HEK293 (cell line): ENCODE measurements at regions not wholly inside any gene's neighbourhood (a gene's known extent, or its start where the extent isn't known, plus 50 kb on each side); places are given as distances from the start of the nearest gene placed in this dataset.

ENCODE experiments used
- CTCF ChIA-PET: fragments of 350-600 bp; formaldehyde crosslinking; extraction: SDS; loops from one replicate; lab custom pipeline; 2021; ENCODE audit warnings: antibody characterized with exemption; lab: Yijun Ruan, JAX
- POLR2A ChIA-PET: fragments of 300-600 bp; formaldehyde crosslinking; extraction: SDS; loops from one replicate; lab custom pipeline; 2020; ENCODE audit warnings: antibody characterized with exemption, inconsistent platforms; lab: Yijun Ruan, JAX
- H3K27ac ChIP-seq: fragments of 200-500 bp; sonication (Bioruptor generic); 2 replicates; pipeline ENCODE4 v1.5.1; 2014; ENCODE audit warnings: low read depth, low read length, control low read depth, inconsistent platforms; ENCODE audit errors: extremely low read depth
- H3K36me3 ChIP-seq, 2 experiments: fragments of 200-500 bp in 1 of 2; sonication (Bioruptor generic) in 1 of 2; 1 replicate in 1 of 2; 2 replicates in 1 of 2; pipeline ENCODE4 v1.5.1; 2014 to 2017; ENCODE audit warnings: inconsistent platforms in 2 of 2, low read length in 2 of 2; ENCODE audit not compliant: control insufficient read depth in 2 of 2, insufficient read depth in 1 of 2
- H3K4me1 ChIP-seq: fragments of 200-500 bp; sonication (Bioruptor generic); 2 replicates; pipeline ENCODE4 v1.5.1; 2014; ENCODE audit warnings: mild to moderate bottlenecking, low read length, inconsistent platforms; ENCODE audit not compliant: control insufficient read depth, insufficient read depth
- H3K4me3 ChIP-seq: 2 replicates; pipeline ENCODE4 v1.5.1; 2011; ENCODE audit warnings: low read depth, mild to moderate bottlenecking, control low read depth, low read length, moderate library complexity
- H3K9me3 ChIP-seq: fragments of 200-500 bp; sonication (Bioruptor generic); 2 replicates; pipeline ENCODE4 v1.5.1; 2014; ENCODE audit warnings: low read depth, low read length, inconsistent platforms; ENCODE audit not compliant: control insufficient read depth, insufficient read depth
- GFI1B ChIP-seq: fragments of 450-650 bp; formaldehyde crosslinking; IDR thresholded peaks from 2 replicates; pipeline ENCODE4 v1.5.1; 2016; ENCODE audit warnings: missing biosample characterization, missing genetic modification characterization
- HOXA7 ChIP-seq: sonication (generic); formaldehyde crosslinking; IDR thresholded peaks from 2 replicates; pipeline ENCODE4 v1.8.1; 2022; ENCODE audit warnings: missing genetic modification reagents, borderline replicate concordance
- MZF1 ChIP-seq: fragments of 450-650 bp; formaldehyde crosslinking; IDR thresholded peaks from 2 replicates; pipeline ENCODE4 v1.5.1; 2017; ENCODE audit warnings: missing biosample characterization, missing genetic modification characterization, borderline replicate concordance
- PRDM1 ChIP-seq: fragments of 450-650 bp; formaldehyde crosslinking; IDR thresholded peaks from 2 replicates; pipeline ENCODE4; 2016; ENCODE audit warnings: missing biosample characterization, missing genetic modification characterization
- ZBTB1 ChIP-seq: fragments of 450-650 bp; formaldehyde crosslinking; IDR thresholded peaks from 2 replicates; pipeline ENCODE4 v1.5.1; 2016; ENCODE audit warnings: missing biosample characterization, missing genetic modification characterization
- ZFHX2 ChIP-seq: fragments of 450-650 bp; formaldehyde crosslinking; conservative IDR thresholded peaks from 2 replicates; pipeline ENCODE4 v1.5.1; 2016; ENCODE audit warnings: missing biosample characterization, missing genetic modification characterization
- ZNF16 ChIP-seq: fragments of 450-650 bp; formaldehyde crosslinking; IDR thresholded peaks from 2 replicates; pipeline ENCODE4 v1.5.1; 2016; ENCODE audit warnings: low read depth, missing biosample characterization, missing genetic modification characterization
- ZNF175 ChIP-seq: fragments of 450-650 bp; formaldehyde crosslinking; IDR thresholded peaks from 2 replicates; pipeline ENCODE4 v1.5.1; 2016; ENCODE audit warnings: missing biosample characterization, missing genetic modification characterization
- ZNF266 ChIP-seq: fragments of 450-650 bp; formaldehyde crosslinking; IDR thresholded peaks from 2 replicates; pipeline ENCODE4 v1.5.1; 2016; ENCODE audit warnings: missing biosample characterization, missing genetic modification characterization, low read depth
- ZNF350 ChIP-seq: fragments of 450-650 bp; formaldehyde crosslinking; IDR thresholded peaks from 2 replicates; pipeline ENCODE4 v1.5.0; 2017; ENCODE audit warnings: missing biosample characterization, mild to moderate bottlenecking, missing genetic modification characterization
- ZNF501 ChIP-seq: fragments of 450-650 bp; formaldehyde crosslinking; IDR thresholded peaks from 2 replicates; pipeline ENCODE4 v1.5.1; 2016; ENCODE audit warnings: missing biosample characterization, missing genetic modification characterization
- ZNF654 ChIP-seq: fragments of 450-650 bp; formaldehyde crosslinking; IDR thresholded peaks from 2 replicates; pipeline ENCODE4 v1.5.1; 2016; ENCODE audit warnings: low read depth, missing biosample characterization, missing genetic modification characterization
- ZNF658 ChIP-seq: fragments of 450-650 bp; formaldehyde crosslinking; IDR thresholded peaks from 2 replicates; pipeline ENCODE4; 2016; ENCODE audit warnings: missing biosample characterization, missing genetic modification characterization
- ZNF785 ChIP-seq: fragments of 450-650 bp; formaldehyde crosslinking; IDR thresholded peaks from 2 replicates; pipeline ENCODE4 v1.5.1; 2016; ENCODE audit warnings: missing biosample characterization, missing genetic modification characterization
- TF ChIP-seq, protein P1 (sequence below): fragments of 450-650 bp; formaldehyde crosslinking; IDR thresholded peaks from 2 replicates; pipeline ENCODE4 v1.5.1; 2017; ENCODE audit warnings: missing biosample characterization, missing genetic modification characterization
- TF ChIP-seq, protein P2 (sequence below): fragments of 450-650 bp; formaldehyde crosslinking; IDR thresholded peaks from 2 replicates; pipeline ENCODE4 v1.5.1; 2016; ENCODE audit warnings: missing biosample characterization, missing genetic modification characterization
- TF ChIP-seq, protein P3 (sequence below): fragments of 450-650 bp; formaldehyde crosslinking; IDR thresholded peaks from 2 replicates; pipeline ENCODE4 v1.5.1; 2016; ENCODE audit warnings: missing biosample characterization, missing genetic modification characterization
- TF ChIP-seq, protein P4 (sequence below): fragments of 450-650 bp; formaldehyde crosslinking; IDR thresholded peaks from 2 replicates; pipeline ENCODE4 v1.5.1; 2016; ENCODE audit warnings: missing biosample characterization, missing genetic modification characterization
- TF ChIP-seq, protein P5 (sequence below): fragments of 450-650 bp; formaldehyde crosslinking; IDR thresholded peaks from 2 replicates; pipeline ENCODE4 v1.5.1; 2016; ENCODE audit warnings: missing biosample characterization, missing genetic modification characterization
- TF ChIP-seq, protein P6 (sequence below): fragments of 450-650 bp; formaldehyde crosslinking; optimal IDR thresholded peaks from 2 replicates; pipeline ENCODE3; 2016; ENCODE audit warnings: missing biosample characterization, mild to moderate bottlenecking, missing genetic modification characterization
- TF ChIP-seq, protein P7 (sequence below): IDR thresholded peaks from 2 replicates; pipeline ENCODE4 v1.6.1; 2011; ENCODE audit warnings: mild to moderate bottlenecking, low read depth, low read length, borderline replicate concordance

DNA sequence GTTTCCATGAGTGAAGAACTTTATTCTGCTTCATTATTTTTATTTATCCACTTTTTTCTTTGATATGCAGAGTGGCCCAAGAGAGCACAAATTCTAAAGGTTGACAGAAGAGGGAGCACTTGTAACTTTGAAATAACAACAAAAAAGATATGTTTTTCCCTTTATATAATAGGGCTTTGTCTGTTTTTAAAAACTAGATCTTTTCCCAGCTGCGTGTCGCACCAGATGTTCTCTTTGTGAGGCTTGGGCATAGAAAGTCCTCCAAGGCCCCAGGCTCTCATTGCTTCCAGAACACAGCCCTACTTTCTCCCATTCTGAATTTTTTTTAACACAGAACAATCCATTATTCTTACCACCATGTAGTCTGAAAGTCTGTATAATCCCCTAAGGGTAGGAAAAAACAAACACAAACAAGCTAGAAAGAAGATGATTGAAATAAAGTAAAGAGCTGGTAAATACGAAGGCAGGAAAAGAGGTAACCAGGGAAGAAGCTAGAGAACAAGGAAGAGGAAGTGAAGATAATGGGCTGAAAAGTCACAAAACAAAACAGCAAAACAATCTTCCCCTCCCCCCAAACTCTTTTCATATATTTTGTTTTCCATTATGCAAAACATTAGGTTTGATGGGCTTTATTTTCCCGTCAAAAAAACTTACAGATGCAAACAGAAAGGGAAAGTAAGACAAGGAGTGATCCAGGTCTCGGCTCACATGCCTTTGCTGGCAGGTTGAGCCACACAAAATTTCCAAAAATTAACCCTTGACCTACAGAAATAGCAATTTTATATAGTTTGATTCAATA is 160.4 kb downstream of the ABCA8 start:
- ChIA-PET POLR2A (no interaction called here), CTCF (interaction anchor here (0.6 to 2.3 kb wide), 8 partner anchors 16 to 452 kb away, joined by 3 to 12 read pairs (median 3); no protein-coding TSS in a partner anchor)
- Histone ChIP-seq H3K4me3 (no peak overlapping the region), H3K27ac (no peak overlapping the region), H3K36me3 (no peaks in the 10 kb centered on the region), H3K4me1 (no peaks in the 10 kb centered on the region), H3K9me3 (no peaks in the 10 kb centered on the region)
- TF ChIP-seq, protein P1, sequence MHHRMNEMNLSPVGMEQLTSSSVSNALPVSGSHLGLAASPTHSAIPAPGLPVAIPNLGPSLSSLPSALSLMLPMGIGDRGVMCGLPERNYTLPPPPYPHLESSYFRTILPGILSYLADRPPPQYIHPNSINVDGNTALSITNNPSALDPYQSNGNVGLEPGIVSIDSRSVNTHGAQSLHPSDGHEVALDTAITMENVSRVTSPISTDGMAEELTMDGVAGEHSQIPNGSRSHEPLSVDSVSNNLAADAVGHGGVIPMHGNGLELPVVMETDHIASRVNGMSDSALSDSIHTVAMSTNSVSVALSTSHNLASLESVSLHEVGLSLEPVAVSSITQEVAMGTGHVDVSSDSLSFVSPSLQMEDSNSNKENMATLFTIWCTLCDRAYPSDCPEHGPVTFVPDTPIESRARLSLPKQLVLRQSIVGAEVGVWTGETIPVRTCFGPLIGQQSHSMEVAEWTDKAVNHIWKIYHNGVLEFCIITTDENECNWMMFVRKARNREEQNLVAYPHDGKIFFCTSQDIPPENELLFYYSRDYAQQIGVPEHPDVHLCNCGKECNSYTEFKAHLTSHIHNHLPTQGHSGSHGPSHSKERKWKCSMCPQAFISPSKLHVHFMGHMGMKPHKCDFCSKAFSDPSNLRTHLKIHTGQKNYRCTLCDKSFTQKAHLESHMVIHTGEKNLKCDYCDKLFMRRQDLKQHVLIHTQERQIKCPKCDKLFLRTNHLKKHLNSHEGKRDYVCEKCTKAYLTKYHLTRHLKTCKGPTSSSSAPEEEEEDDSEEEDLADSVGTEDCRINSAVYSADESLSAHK: no peak
- TF ChIP-seq, protein P2, sequence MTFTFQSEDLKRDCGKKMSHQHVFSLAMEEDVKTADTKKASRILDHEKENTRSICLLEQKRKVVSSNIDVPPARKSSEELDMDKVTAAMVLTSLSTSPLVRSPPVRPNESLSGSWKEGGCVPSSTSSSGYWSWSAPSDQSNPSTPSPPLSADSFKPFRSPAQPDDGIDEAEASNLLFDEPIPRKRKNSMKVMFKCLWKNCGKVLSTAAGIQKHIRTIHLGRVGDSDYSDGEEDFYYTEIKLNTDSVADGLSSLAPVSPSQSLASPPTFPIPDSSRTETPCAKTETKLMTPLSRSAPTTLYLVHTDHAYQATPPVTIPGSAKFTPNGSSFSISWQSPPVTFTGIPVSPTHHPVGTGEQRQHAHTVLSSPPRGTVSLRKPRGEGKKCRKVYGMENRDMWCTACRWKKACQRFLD (tag by site-specific recombination): no peak
- TF ChIP-seq ZNF654 (tag by site-specific recombination): peak; percentile 3; the same call in 1 of the 2 replicates
- TF ChIP-seq ZNF16: no peak
- TF ChIP-seq, protein P3, sequence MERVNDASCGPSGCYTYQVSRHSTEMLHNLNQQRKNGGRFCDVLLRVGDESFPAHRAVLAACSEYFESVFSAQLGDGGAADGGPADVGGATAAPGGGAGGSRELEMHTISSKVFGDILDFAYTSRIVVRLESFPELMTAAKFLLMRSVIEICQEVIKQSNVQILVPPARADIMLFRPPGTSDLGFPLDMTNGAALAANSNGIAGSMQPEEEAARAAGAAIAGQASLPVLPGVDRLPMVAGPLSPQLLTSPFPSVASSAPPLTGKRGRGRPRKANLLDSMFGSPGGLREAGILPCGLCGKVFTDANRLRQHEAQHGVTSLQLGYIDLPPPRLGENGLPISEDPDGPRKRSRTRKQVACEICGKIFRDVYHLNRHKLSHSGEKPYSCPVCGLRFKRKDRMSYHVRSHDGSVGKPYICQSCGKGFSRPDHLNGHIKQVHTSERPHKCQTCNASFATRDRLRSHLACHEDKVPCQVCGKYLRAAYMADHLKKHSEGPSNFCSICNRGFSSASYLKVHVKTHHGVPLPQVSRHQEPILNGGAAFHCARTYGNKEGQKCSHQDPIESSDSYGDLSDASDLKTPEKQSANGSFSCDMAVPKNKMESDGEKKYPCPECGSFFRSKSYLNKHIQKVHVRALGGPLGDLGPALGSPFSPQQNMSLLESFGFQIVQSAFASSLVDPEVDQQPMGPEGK (tag by site-specific recombination): no peak
- no peak for TF ChIP-seq ZBTB1 (tag by site-specific recombination)
- no peak for TF ChIP-seq ZNF501 (tag by site-specific recombination)
- TF ChIP-seq MZF1 (tag by site-specific recombination): no peak
- TF ChIP-seq, protein P4, sequence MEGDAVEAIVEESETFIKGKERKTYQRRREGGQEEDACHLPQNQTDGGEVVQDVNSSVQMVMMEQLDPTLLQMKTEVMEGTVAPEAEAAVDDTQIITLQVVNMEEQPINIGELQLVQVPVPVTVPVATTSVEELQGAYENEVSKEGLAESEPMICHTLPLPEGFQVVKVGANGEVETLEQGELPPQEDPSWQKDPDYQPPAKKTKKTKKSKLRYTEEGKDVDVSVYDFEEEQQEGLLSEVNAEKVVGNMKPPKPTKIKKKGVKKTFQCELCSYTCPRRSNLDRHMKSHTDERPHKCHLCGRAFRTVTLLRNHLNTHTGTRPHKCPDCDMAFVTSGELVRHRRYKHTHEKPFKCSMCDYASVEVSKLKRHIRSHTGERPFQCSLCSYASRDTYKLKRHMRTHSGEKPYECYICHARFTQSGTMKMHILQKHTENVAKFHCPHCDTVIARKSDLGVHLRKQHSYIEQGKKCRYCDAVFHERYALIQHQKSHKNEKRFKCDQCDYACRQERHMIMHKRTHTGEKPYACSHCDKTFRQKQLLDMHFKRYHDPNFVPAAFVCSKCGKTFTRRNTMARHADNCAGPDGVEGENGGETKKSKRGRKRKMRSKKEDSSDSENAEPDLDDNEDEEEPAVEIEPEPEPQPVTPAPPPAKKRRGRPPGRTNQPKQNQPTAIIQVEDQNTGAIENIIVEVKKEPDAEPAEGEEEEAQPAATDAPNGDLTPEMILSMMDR (tag by site-specific recombination): 0 out of 2 replicates have a peak, but pooled peaks have one; percentile 11
- no peak for TF ChIP-seq ZNF658 (tag by site-specific recombination)
- TF ChIP-seq, protein P5, sequence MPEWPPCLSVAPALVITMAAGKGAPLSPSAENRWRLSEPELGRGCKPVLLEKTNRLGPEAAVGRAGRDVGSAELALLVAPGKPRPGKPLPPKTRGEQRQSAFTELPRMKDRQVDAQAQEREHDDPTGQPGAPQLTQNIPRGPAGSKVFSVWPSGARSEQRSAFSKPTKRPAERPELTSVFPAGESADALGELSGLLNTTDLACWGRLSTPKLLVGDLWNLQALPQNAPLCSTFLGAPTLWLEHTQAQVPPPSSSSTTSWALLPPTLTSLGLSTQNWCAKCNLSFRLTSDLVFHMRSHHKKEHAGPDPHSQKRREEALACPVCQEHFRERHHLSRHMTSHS (tag by site-specific recombination): no peak

DNA sequence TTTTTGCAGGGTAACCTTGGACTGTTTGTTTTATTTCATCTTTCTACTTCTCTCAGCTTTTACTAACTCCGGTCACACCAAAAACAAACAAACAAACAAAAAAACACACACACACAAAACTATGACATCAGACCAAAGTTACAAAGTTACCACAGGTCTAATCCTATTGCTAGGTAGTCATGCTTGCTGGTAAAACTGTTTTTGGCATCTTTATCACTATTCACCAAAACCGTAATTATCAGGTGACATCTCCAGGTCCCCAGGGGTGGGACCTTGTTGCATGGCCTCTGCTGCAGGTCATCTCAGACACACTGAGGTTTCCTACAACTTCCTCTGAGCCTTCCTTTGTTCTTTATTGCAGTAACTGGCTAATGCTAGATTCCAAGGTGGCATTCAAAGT is 162.3 kb downstream of the ABCA8 start:
- Histone ChIP-seq H3K4me3 (no peak overlapping the region), H3K4me1 (no peaks in the 10 kb centered on the region), H3K9me3 (no peaks in the 10 kb centered on the region), H3K36me3 (no peaks in the 10 kb centered on the region), H3K27ac (no peak overlapping the region)
- CTCF ChIA-PET: interaction anchor here (0.7 to 2.3 kb wide), 2 partner anchors 15 to 443 kb away, joined by 3 to 12 read pairs; no protein-coding TSS in a partner anchor
- TF ChIP-seq ZNF350 (tag by site-specific recombination) (no peak), HOXA7 (CRISPR knock-in tag) (no peak), ZNF785 (tag by site-specific recombination) (no peak), ZNF175 (tag by site-specific recombination) (no peak), ZNF16 (no peak), ZFHX2 (tag by site-specific recombination) (no peak), ZNF654 (tag by site-specific recombination) (no peak), PRDM1 (tag by site-specific recombination) (no peak), ZNF266 (no peak), GFI1B (tag by site-specific recombination) (no peak)
- TF ChIP-seq, protein P6, sequence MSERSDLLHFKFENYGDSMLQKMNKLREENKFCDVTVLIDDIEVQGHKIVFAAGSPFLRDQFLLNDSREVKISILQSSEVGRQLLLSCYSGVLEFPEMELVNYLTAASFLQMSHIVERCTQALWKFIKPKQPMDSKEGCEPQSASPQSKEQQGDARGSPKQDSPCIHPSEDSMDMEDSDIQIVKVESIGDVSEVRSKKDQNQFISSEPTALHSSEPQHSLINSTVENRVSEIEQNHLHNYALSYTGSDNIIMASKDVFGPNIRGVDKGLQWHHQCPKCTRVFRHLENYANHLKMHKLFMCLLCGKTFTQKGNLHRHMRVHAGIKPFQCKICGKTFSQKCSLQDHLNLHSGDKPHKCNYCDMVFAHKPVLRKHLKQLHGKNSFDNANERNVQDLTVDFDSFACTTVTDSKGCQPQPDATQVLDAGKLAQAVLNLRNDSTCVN (tag by site-specific recombination): no peak
- TF ChIP-seq, protein P7, sequence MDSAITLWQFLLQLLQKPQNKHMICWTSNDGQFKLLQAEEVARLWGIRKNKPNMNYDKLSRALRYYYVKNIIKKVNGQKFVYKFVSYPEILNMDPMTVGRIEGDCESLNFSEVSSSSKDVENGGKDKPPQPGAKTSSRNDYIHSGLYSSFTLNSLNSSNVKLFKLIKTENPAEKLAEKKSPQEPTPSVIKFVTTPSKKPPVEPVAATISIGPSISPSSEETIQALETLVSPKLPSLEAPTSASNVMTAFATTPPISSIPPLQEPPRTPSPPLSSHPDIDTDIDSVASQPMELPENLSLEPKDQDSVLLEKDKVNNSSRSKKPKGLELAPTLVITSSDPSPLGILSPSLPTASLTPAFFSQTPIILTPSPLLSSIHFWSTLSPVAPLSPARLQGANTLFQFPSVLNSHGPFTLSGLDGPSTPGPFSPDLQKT: no peak
- POLR2A ChIA-PET: no interaction called here
